GM12892 (cell line): ENCODE measurements at regions not wholly inside any gene's neighbourhood (a gene's known extent, or its start where the extent isn't known, plus 50 kb on each side); places are given as distances from the start of the nearest gene placed in this dataset.

Experiments
- POLR2AphosphoS5 ChIP-seq: IDR thresholded peaks from 2 replicates; pipeline ENCODE4 v1.6.1; 2011; ENCODE audit warnings: low read depth, low read length, control low read depth
- TAF1 ChIP-seq: IDR thresholded peaks from 2 replicates; pipeline ENCODE4 v1.6.1; 2011; ENCODE audit warnings: low read depth, mild to moderate bottlenecking, control low read depth, low read length, borderline replicate concordance

- TF ChIP-seq TAF1 (no peak), POLR2AphosphoS5 (no peak)
These were observed 191.7 kb upstream of the PIK3C3 start for GRCh38 chr18:41763361-41763760.
